HEK293 (cell line): ENCODE measurements at regions not wholly inside any gene's neighbourhood (a gene's known extent, or its start where the extent isn't known, plus 50 kb on each side); places are given as distances from the start of the nearest gene placed in this dataset.

Experiments
- CTCF ChIA-PET: fragments of 350-600 bp; formaldehyde crosslinking; extraction: SDS; loops from one replicate; lab custom pipeline; 2021; ENCODE audit warnings: antibody characterized with exemption; lab: Yijun Ruan, JAX
- POLR2A ChIA-PET: fragments of 300-600 bp; formaldehyde crosslinking; extraction: SDS; loops from one replicate; lab custom pipeline; 2020; ENCODE audit warnings: antibody characterized with exemption, inconsistent platforms; lab: Yijun Ruan, JAX
- H3K27ac ChIP-seq: fragments of 200-500 bp; sonication (Bioruptor generic); 2 replicates; pipeline ENCODE4 v1.5.1; 2014; ENCODE audit warnings: low read depth, low read length, control low read depth, inconsistent platforms; ENCODE audit errors: extremely low read depth
- H3K36me3 ChIP-seq, 2 experiments: fragments of 200-500 bp in 1 of 2; sonication (Bioruptor generic) in 1 of 2; 1 replicate in 1 of 2; 2 replicates in 1 of 2; pipeline ENCODE4 v1.5.1; 2014 to 2017; ENCODE audit warnings: inconsistent platforms in 2 of 2, low read length in 2 of 2; ENCODE audit not compliant: control insufficient read depth in 2 of 2, insufficient read depth in 1 of 2
- H3K4me1 ChIP-seq: fragments of 200-500 bp; sonication (Bioruptor generic); 2 replicates; pipeline ENCODE4 v1.5.1; 2014; ENCODE audit warnings: mild to moderate bottlenecking, low read length, inconsistent platforms; ENCODE audit not compliant: control insufficient read depth, insufficient read depth
- H3K4me3 ChIP-seq: 2 replicates; pipeline ENCODE4 v1.5.1; 2011; ENCODE audit warnings: low read depth, mild to moderate bottlenecking, control low read depth, low read length, moderate library complexity
- H3K9me3 ChIP-seq: fragments of 200-500 bp; sonication (Bioruptor generic); 2 replicates; pipeline ENCODE4 v1.5.1; 2014; ENCODE audit warnings: low read depth, low read length, inconsistent platforms; ENCODE audit not compliant: control insufficient read depth, insufficient read depth
- HIC1 ChIP-seq: fragments of 450-650 bp; formaldehyde crosslinking; IDR thresholded peaks from 2 replicates; pipeline ENCODE4 v1.5.1; 2016; ENCODE audit warnings: missing biosample characterization, missing genetic modification characterization
- KLF1 ChIP-seq: fragments of 450-650 bp; formaldehyde crosslinking; IDR thresholded peaks from 2 replicates; pipeline ENCODE4 v1.5.1; 2016; ENCODE audit warnings: missing biosample characterization, missing genetic modification characterization
- KLF17 ChIP-seq: fragments of 450-650 bp; formaldehyde crosslinking; IDR thresholded peaks from 2 replicates; pipeline ENCODE4 v1.5.1; 2016; ENCODE audit warnings: missing biosample characterization, missing genetic modification characterization
- KLF8 ChIP-seq: fragments of 450-650 bp; formaldehyde crosslinking; IDR thresholded peaks from 2 replicates; pipeline ENCODE4 v1.5.1; 2016; ENCODE audit warnings: missing biosample characterization, missing genetic modification characterization
- MEIS1 ChIP-seq: sonication (generic); formaldehyde crosslinking; IDR thresholded peaks from 2 replicates; pipeline ENCODE4 v1.8.1; 2022; ENCODE audit warnings: missing genetic modification reagents, mild to moderate bottlenecking, borderline replicate concordance
- PBX3 ChIP-seq: sonication (generic); formaldehyde crosslinking; IDR thresholded peaks from 2 replicates; pipeline ENCODE4 v1.8.1; 2022; ENCODE audit warnings: mild to moderate bottlenecking, moderate library complexity, missing genetic modification reagents
- PRDM2 ChIP-seq: fragments of 450-650 bp; formaldehyde crosslinking; IDR thresholded peaks from 2 replicates; pipeline ENCODE4 v1.5.1; 2016; ENCODE audit warnings: missing biosample characterization, missing genetic modification characterization, borderline replicate concordance
- ZBTB1 ChIP-seq: fragments of 450-650 bp; formaldehyde crosslinking; IDR thresholded peaks from 2 replicates; pipeline ENCODE4 v1.5.1; 2016; ENCODE audit warnings: missing biosample characterization, missing genetic modification characterization
- ZBTB6 ChIP-seq: fragments of 450-650 bp; formaldehyde crosslinking; IDR thresholded peaks from 2 replicates; pipeline ENCODE4 v1.5.1; 2017; ENCODE audit warnings: missing biosample characterization, missing genetic modification characterization
- ZNF133 ChIP-seq: fragments of 450-650 bp; formaldehyde crosslinking; IDR thresholded peaks from 2 replicates; pipeline ENCODE4 v1.5.1; 2016; ENCODE audit warnings: missing biosample characterization, missing genetic modification characterization
- ZNF138 ChIP-seq: fragments of 450-650 bp; formaldehyde crosslinking; IDR thresholded peaks from 2 replicates; pipeline ENCODE4 v1.5.1; 2016; ENCODE audit warnings: missing biosample characterization, missing genetic modification characterization, borderline replicate concordance
- ZNF157 ChIP-seq: fragments of 450-650 bp; formaldehyde crosslinking; IDR thresholded peaks from 2 replicates; pipeline ENCODE4 v1.5.1; 2016; ENCODE audit warnings: missing biosample characterization, missing genetic modification characterization
- ZNF2 ChIP-seq: fragments of 450-650 bp; formaldehyde crosslinking; IDR thresholded peaks from 2 replicates; pipeline ENCODE4 v1.5.1; 2016; ENCODE audit warnings: missing biosample characterization, missing genetic modification characterization
- ZNF248 ChIP-seq: fragments of 450-650 bp; formaldehyde crosslinking; IDR thresholded peaks from 2 replicates; pipeline ENCODE4 v1.5.1; 2017; ENCODE audit warnings: missing biosample characterization, missing genetic modification characterization
- ZNF341 ChIP-seq: fragments of 450-650 bp; formaldehyde crosslinking; IDR thresholded peaks from 2 replicates; pipeline ENCODE4; 2016; ENCODE audit warnings: low read depth, missing biosample characterization, missing genetic modification characterization
- ZNF626 ChIP-seq: fragments of 450-650 bp; sonication (Bioruptor Pico); formaldehyde crosslinking; IDR thresholded peaks from 2 replicates; pipeline ENCODE4 v1.5.1; 2018; ENCODE audit warnings: missing biosample characterization, missing genetic modification characterization, inconsistent platforms
- ZSCAN5A ChIP-seq: fragments of 450-650 bp; formaldehyde crosslinking; IDR thresholded peaks from 2 replicates; pipeline ENCODE4 v1.5.1; 2016; ENCODE audit warnings: missing biosample characterization, missing genetic modification characterization
- TF ChIP-seq, protein P1 (sequence below): fragments of 450-650 bp; formaldehyde crosslinking; IDR thresholded peaks from 2 replicates; pipeline ENCODE4 v1.5.1; 2016; ENCODE audit warnings: missing biosample characterization, missing genetic modification characterization

DNA sequence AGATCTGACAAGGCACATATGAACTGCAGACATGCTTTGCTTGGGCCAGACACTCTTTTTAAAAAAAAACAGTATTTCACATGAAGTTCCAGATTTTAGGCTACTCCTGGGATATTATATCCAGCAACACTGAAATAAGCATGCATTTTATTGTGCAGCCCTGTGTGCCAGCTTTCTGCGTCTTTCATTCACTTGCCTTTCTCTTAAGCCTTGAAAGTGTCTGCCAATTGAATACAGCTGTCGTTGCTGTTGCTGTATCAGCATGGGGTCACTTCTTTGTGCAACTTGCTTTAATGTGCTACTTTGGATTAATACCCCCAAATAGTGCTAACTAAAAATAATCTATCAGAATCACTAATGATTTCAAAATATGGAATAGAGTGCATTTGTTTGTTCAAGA, 657.8 kb downstream of the SLITRK6 start (continued):
- TF ChIP-seq ZSCAN5A (tag by site-specific recombination) (no peak), ZBTB6 (tag by site-specific recombination) (no peak), KLF8 (tag by site-specific recombination) (no peak), PBX3 (CRISPR knock-in tag) (no peak), HIC1 (no peak), ZNF248 (tag by site-specific recombination) (no peak)

- ChIA-PET CTCF (no interaction called here), POLR2A (no interaction called here)
- no peaks in the 10 kb centered on the region for H3K9me3 ChIP-seq
- H3K4me1 ChIP-seq: no peaks in the 10 kb centered on the region
- H3K4me3 ChIP-seq: no peak overlapping the region
- H3K27ac ChIP-seq: no peak overlapping the region
- H3K36me3 ChIP-seq: no peaks in the 10 kb centered on the region
- TF ChIP-seq ZNF157 (no peak), ZNF341 (no peak), ZNF626 (no peak), PRDM2 (no peak), KLF1 (tag by site-specific recombination) (no peak), ZNF2 (tag by site-specific recombination) (no peak), ZNF138 (tag by site-specific recombination) (no peak), KLF17 (no peak), MEIS1 (CRISPR knock-in tag) (no peak), ZNF133 (tag by site-specific recombination) (no peak), ZBTB1 (no peak)
- TF ChIP-seq, protein P1, sequence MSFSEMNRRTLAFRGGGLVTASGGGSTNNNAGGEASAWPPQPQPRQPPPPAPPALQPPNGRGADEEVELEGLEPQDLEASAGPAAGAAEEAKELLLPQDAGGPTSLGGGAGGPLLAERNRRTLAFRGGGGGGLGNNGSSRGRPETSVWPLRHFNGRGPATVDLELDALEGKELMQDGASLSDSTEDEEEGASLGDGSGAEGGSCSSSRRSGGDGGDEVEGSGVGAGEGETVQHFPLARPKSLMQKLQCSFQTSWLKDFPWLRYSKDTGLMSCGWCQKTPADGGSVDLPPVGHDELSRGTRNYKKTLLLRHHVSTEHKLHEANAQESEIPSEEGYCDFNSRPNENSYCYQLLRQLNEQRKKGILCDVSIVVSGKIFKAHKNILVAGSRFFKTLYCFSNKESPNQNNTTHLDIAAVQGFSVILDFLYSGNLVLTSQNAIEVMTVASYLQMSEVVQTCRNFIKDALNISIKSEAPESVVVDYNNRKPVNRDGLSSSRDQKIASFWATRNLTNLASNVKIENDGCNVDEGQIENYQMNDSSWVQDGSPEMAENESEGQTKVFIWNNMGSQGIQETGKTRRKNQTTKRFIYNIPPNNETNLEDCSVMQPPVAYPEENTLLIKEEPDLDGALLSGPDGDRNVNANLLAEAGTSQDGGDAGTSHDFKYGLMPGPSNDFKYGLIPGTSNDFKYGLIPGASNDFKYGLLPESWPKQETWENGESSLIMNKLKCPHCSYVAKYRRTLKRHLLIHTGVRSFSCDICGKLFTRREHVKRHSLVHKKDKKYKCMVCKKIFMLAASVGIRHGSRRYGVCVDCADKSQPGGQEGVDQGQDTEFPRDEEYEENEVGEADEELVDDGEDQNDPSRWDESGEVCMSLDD (tag by site-specific recombination): no peak
Measured at GRCh38 chr13:85140192-85140591, 659.0 kb downstream of the SLITRK6 start.
